H1 (cell line): ENCODE measurements at regions not wholly inside any gene's neighbourhood (a gene's known extent, or its start where the extent isn't known, plus 50 kb on each side); places are given as distances from the start of the nearest gene placed in this dataset.

Experiments used
- CTCF ChIA-PET: fragments of 300-600 bp; sonication (Branson Sonifier 250); formaldehyde crosslinking; loops from one replicate; lab custom pipeline; 2021; ENCODE audit not compliant: partially characterized antibody; lab: Charles Lee
- POLR2A ChIA-PET: fragments of 300-600 bp; sonication (Branson Sonifier 250); formaldehyde crosslinking; loops from one replicate; lab custom pipeline; 2021; ENCODE audit warnings: inconsistent platforms; ENCODE audit not compliant: partially characterized antibody; lab: Charles Lee
- DNase-seq, 2 experiments: peaks; one replicate each; pipeline versions ENCODE4 v3.0.0 to v3.0.0-alpha.2; 2010 to 2022; ENCODE audit warnings: low spot score in 2 of 2, low read depth in 1 of 2, mixed read lengths in 1 of 2
- FAIRE-seq: peaks from 2 replicates; lab custom pipeline; 2011; peaks lifted over from hg19 to GRCh38; lab: Jason Lieb, UNC
- H2AFZ ChIP-seq: 2 replicates; pipeline ENCODE4 v1.8.1; 2012; ENCODE audit warnings: low read length, inconsistent platforms
- H2AK5ac ChIP-seq: 2 replicates; pipeline ENCODE4 v1.6.1; 2013; ENCODE audit warnings: low read depth, low read length
- H2BK120ac ChIP-seq: replicated peaks from 2 replicates; pipeline ENCODE3; 2013; ENCODE audit warnings: low read depth, low read length, inconsistent platforms
- H2BK12ac ChIP-seq: 2 replicates; pipeline ENCODE4 v1.6.1; 2013; ENCODE audit warnings: low read depth, low read length
- H2BK15ac ChIP-seq: 2 replicates; pipeline ENCODE4 v1.6.1; 2013; ENCODE audit warnings: low read length
- H2BK20ac ChIP-seq: 2 replicates; pipeline ENCODE4 v1.6.1; 2013; ENCODE audit warnings: low read length
- H2BK5ac ChIP-seq: 2 replicates; pipeline ENCODE4 v1.6.1; 2013; ENCODE audit warnings: low read depth, low read length
- H3K14ac ChIP-seq: 2 replicates; pipeline ENCODE4 v1.6.1; 2013; ENCODE audit warnings: inconsistent platforms; ENCODE audit not compliant: insufficient read length
- H3K18ac ChIP-seq: 2 replicates; pipeline ENCODE4 v1.6.1; 2013; ENCODE audit warnings: low read length; ENCODE audit errors: extremely low read depth
- H3K23ac ChIP-seq: 2 replicates; pipeline ENCODE4 v1.6.1; 2013; ENCODE audit warnings: inconsistent platforms; ENCODE audit not compliant: insufficient read length
- H3K23me2 ChIP-seq: 2 replicates; pipeline ENCODE4 v1.6.1; 2013; ENCODE audit warnings: low read depth, low read length
- H3K27ac ChIP-seq: 2 replicates; pipeline ENCODE4 v1.6.1; 2011; ENCODE audit warnings: low read depth, low read length, inconsistent platforms
- H3K27me3 ChIP-seq, 4 experiments: replicated peaks in 1 of 4; 1 replicate in 1 of 4; 2 replicates in 3 of 4; pipeline versions ENCODE4 v1.6.1 to v1.8.1; 2011 to 2013; ENCODE audit warnings: low read length in 3 of 4, mild to moderate bottlenecking in 3 of 4, inconsistent platforms in 2 of 4, mixed read lengths in 2 of 4, moderate library complexity in 1 of 4; ENCODE audit not compliant: control insufficient read depth in 3 of 4, insufficient read depth in 3 of 4; ENCODE audit errors: extremely low read depth in 1 of 4
- H3K36me3 ChIP-seq, 4 experiments: 2 replicates each; pipeline versions ENCODE4 v1.6.1 to v1.8.1; 2011 to 2013; ENCODE audit warnings: mild to moderate bottlenecking in 4 of 4, low read length in 3 of 4, moderate library complexity in 2 of 4, control low read depth in 1 of 4, inconsistent platforms in 1 of 4; ENCODE audit not compliant: insufficient read depth in 4 of 4, control insufficient read depth in 2 of 4
- H3K4ac ChIP-seq: replicated peaks from 2 replicates; pipeline ENCODE3; 2013; ENCODE audit warnings: low read length, low read depth, mixed read lengths, inconsistent platforms; ENCODE audit not compliant: insufficient read length
- H3K4me1 ChIP-seq, 4 experiments: replicated peaks in 1 of 4; 1 replicate in 1 of 4; 2 replicates in 3 of 4; pipeline versions ENCODE4 v1.6.1 to v1.8.1; 2011 to 2013; ENCODE audit warnings: low read length in 3 of 4, inconsistent platforms in 2 of 4, mixed read lengths in 1 of 4; ENCODE audit not compliant: insufficient read depth in 4 of 4, control insufficient read depth in 3 of 4
- H3K4me2 ChIP-seq, 2 experiments: 2 replicates each; pipeline versions ENCODE4 v1.6.1 to v1.8.1; 2011 to 2013; ENCODE audit warnings: low read depth in 2 of 2, low read length in 2 of 2, control low read depth in 1 of 2, inconsistent platforms in 1 of 2, mild to moderate bottlenecking in 1 of 2; ENCODE audit not compliant: insufficient read depth in 1 of 2
- H3K4me3 ChIP-seq, 4 experiments: fragments of 200-600, 300-600 bp in 1 of 4; sonication (generic), shearing (Covaris generic), sonication (Bioruptor Twin) in 1 of 4; 2 replicates each; pipeline versions ENCODE4 v1.5.1 to v1.8.1; 2011 to 2016; ENCODE audit warnings: low read length in 4 of 4, low read depth in 3 of 4, control low read depth in 2 of 4, inconsistent platforms in 2 of 4, mild to moderate bottlenecking in 2 of 4, mixed read lengths in 1 of 4, moderate library complexity in 1 of 4; ENCODE audit not compliant: insufficient read depth in 2 of 4; ENCODE audit errors: extremely low read depth in 1 of 4
- H3K56ac ChIP-seq: replicated peaks from 2 replicates; pipeline ENCODE3; 2013; ENCODE audit warnings: low read depth, mild to moderate bottlenecking, mixed read lengths, low read length, inconsistent platforms; ENCODE audit not compliant: insufficient read length
- H3K79me1 ChIP-seq: 2 replicates; pipeline ENCODE4 v1.6.1; 2013; ENCODE audit warnings: low read depth, low read length, control low read depth
- H3K79me2 ChIP-seq, 2 experiments: 2 replicates each; pipeline versions ENCODE4 v1.6.1 to v1.8.1; 2012 to 2013; ENCODE audit warnings: low read length in 2 of 2, mild to moderate bottlenecking in 2 of 2, inconsistent platforms in 1 of 2; ENCODE audit not compliant: insufficient read depth in 2 of 2, control insufficient read depth in 1 of 2
- H3K9ac ChIP-seq, 4 experiments: replicated peaks in 1 of 4; 1 replicate in 1 of 4; 2 replicates in 3 of 4; pipeline versions ENCODE4 v1.6.1 to v1.8.1; 2011 to 2013; ENCODE audit warnings: low read depth in 3 of 4, low read length in 3 of 4, control low read depth in 2 of 4, mild to moderate bottlenecking in 2 of 4, moderate library complexity in 2 of 4, inconsistent platforms in 1 of 4; ENCODE audit errors: extremely low read depth in 1 of 4
- H3K9me3 ChIP-seq, 2 experiments: 2 replicates each; pipeline versions ENCODE4 v1.6.1 to v1.8.1; 2012 to 2013; ENCODE audit warnings: mild to moderate bottlenecking in 2 of 2, moderate library complexity in 2 of 2, control low read depth in 1 of 2, inconsistent platforms in 1 of 2, low read depth in 1 of 2, low read length in 1 of 2, mixed read lengths in 1 of 2; ENCODE audit not compliant: insufficient read depth in 2 of 2
- H4K20me1 ChIP-seq, 2 experiments: replicated peaks in 1 of 2; 2 replicates each; pipeline versions ENCODE3 to v1.8.1; 2011 to 2013; ENCODE audit warnings: inconsistent platforms in 2 of 2, low read length in 2 of 2, mild to moderate bottlenecking in 1 of 2; ENCODE audit not compliant: insufficient read depth in 2 of 2, control insufficient read depth in 1 of 2
- H4K5ac ChIP-seq: 2 replicates; pipeline ENCODE4 v1.6.1; 2013; ENCODE audit warnings: low read length, low read depth, mixed read lengths, inconsistent platforms; ENCODE audit not compliant: insufficient read length
- H4K8ac ChIP-seq: 2 replicates; pipeline ENCODE4 v1.8.0; 2013; ENCODE audit warnings: mild to moderate bottlenecking, moderate library complexity, low read length, inconsistent platforms; ENCODE audit not compliant: insufficient read depth; ENCODE audit errors: extremely low read depth
- H4K91ac ChIP-seq: replicated peaks from 2 replicates; pipeline ENCODE3; 2013; ENCODE audit warnings: low read length, mixed read lengths, inconsistent platforms; ENCODE audit not compliant: insufficient read length
- WGBS, 2 experiments: shearing (Covaris generic) in 1 of 2; methylation state at CpG; one replicate each; pipeline versions ENCODE4 v1.1.6 to v1.1.7; 2013 to 2015; ENCODE audit warnings: low lambda C conversion rate in 2 of 2, mixed read lengths in 2 of 2, inconsistent platforms in 1 of 2, low coverage in 1 of 2, missing lambda C conversion rate in 1 of 2; ENCODE audit not compliant: insufficient replicate concordance in 2 of 2, insufficient coverage in 1 of 2, insufficient read length in 1 of 2; ENCODE audit errors: extremely low coverage in 1 of 2, missing lambda C conversion rate in 1 of 2; 5-methylcytosine and 5-hydroxymethylcytosine counted together
- TF ChIP-seq, protein P1 (sequence below): fragments of 300-600 bp; sonication (generic); IDR thresholded peaks from 2 replicates; pipeline ENCODE4 v1.7.1; 2012; ENCODE audit warnings: low read length, moderate library complexity, mild to moderate bottlenecking, inconsistent platforms; ENCODE audit not compliant: insufficient replicate concordance

DNA sequence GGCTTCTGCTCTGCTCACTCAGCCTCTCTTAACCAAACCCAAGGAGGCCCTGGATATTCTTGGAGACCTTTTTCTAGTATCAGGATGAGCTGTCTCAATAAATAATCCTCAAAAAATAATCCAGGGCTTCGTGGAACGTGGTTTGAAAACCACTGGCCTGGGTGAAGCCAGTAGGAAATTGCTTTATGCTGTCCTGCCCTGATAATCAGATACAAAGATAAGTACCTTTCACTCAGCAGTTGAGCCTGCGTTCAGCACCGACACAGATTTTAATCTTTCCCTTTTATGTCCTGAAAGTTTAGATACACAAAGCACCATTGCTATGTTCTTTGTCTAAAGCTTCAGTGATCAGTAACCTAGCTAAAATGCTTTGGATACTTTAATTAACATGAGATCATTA lies 460.0 kb downstream of the RFC3 start:
- H3K27me3 ChIP-seq = no peaks in the 10 kb centered on the region
- no peak overlapping the region for H4K8ac ChIP-seq
- H2BK12ac ChIP-seq = no peak overlapping the region
- H3K23me2 ChIP-seq = no peaks in the 10 kb centered on the region
- no peak overlapping the region for H4K5ac ChIP-seq
- no peak for FAIRE-seq
- no peak overlapping the region for H3K18ac ChIP-seq
- no peak overlapping the region for H3K4me3 ChIP-seq
- WGBS, 2 experiments = 89% methylated on average over 4 of the region's 4 CpGs; no CpG with 5 or more reads in 1 of the 2 experiments
- no peaks in the 10 kb centered on the region; a peak in 1 of 8 replicates for H3K36me3 ChIP-seq
- H3K56ac ChIP-seq = no peak overlapping the region
- no peak overlapping the region for H3K14ac ChIP-seq
- no peak overlapping the region for H3K9ac ChIP-seq
- H4K20me1 ChIP-seq = no peaks in the 10 kb centered on the region
- DNase-seq = no peak
- CTCF ChIA-PET = no interaction called here
- no peak overlapping the region for H3K27ac ChIP-seq
- no peak overlapping the region for H2BK15ac ChIP-seq
- no peak overlapping the region for H2BK5ac ChIP-seq
- H4K91ac ChIP-seq = no peak overlapping the region
- H3K4ac ChIP-seq = no peak overlapping the region
- H3K79me2 ChIP-seq = no peaks in the 10 kb centered on the region
- POLR2A ChIA-PET = no interaction called here
- no peaks in the 10 kb centered on the region for H3K9me3 ChIP-seq
- H3K23ac ChIP-seq = no peak overlapping the region
- H2AFZ ChIP-seq = no peak overlapping the region
- H3K79me1 ChIP-seq = no peaks in the 10 kb centered on the region
- no peaks in the 10 kb centered on the region for H3K4me1 ChIP-seq
- H2AK5ac ChIP-seq = no peak overlapping the region
- no peak overlapping the region for H2BK20ac ChIP-seq
- no peak overlapping the region for H2BK120ac ChIP-seq
- no peak overlapping the region for H3K4me2 ChIP-seq
- TF ChIP-seq, protein P1, sequence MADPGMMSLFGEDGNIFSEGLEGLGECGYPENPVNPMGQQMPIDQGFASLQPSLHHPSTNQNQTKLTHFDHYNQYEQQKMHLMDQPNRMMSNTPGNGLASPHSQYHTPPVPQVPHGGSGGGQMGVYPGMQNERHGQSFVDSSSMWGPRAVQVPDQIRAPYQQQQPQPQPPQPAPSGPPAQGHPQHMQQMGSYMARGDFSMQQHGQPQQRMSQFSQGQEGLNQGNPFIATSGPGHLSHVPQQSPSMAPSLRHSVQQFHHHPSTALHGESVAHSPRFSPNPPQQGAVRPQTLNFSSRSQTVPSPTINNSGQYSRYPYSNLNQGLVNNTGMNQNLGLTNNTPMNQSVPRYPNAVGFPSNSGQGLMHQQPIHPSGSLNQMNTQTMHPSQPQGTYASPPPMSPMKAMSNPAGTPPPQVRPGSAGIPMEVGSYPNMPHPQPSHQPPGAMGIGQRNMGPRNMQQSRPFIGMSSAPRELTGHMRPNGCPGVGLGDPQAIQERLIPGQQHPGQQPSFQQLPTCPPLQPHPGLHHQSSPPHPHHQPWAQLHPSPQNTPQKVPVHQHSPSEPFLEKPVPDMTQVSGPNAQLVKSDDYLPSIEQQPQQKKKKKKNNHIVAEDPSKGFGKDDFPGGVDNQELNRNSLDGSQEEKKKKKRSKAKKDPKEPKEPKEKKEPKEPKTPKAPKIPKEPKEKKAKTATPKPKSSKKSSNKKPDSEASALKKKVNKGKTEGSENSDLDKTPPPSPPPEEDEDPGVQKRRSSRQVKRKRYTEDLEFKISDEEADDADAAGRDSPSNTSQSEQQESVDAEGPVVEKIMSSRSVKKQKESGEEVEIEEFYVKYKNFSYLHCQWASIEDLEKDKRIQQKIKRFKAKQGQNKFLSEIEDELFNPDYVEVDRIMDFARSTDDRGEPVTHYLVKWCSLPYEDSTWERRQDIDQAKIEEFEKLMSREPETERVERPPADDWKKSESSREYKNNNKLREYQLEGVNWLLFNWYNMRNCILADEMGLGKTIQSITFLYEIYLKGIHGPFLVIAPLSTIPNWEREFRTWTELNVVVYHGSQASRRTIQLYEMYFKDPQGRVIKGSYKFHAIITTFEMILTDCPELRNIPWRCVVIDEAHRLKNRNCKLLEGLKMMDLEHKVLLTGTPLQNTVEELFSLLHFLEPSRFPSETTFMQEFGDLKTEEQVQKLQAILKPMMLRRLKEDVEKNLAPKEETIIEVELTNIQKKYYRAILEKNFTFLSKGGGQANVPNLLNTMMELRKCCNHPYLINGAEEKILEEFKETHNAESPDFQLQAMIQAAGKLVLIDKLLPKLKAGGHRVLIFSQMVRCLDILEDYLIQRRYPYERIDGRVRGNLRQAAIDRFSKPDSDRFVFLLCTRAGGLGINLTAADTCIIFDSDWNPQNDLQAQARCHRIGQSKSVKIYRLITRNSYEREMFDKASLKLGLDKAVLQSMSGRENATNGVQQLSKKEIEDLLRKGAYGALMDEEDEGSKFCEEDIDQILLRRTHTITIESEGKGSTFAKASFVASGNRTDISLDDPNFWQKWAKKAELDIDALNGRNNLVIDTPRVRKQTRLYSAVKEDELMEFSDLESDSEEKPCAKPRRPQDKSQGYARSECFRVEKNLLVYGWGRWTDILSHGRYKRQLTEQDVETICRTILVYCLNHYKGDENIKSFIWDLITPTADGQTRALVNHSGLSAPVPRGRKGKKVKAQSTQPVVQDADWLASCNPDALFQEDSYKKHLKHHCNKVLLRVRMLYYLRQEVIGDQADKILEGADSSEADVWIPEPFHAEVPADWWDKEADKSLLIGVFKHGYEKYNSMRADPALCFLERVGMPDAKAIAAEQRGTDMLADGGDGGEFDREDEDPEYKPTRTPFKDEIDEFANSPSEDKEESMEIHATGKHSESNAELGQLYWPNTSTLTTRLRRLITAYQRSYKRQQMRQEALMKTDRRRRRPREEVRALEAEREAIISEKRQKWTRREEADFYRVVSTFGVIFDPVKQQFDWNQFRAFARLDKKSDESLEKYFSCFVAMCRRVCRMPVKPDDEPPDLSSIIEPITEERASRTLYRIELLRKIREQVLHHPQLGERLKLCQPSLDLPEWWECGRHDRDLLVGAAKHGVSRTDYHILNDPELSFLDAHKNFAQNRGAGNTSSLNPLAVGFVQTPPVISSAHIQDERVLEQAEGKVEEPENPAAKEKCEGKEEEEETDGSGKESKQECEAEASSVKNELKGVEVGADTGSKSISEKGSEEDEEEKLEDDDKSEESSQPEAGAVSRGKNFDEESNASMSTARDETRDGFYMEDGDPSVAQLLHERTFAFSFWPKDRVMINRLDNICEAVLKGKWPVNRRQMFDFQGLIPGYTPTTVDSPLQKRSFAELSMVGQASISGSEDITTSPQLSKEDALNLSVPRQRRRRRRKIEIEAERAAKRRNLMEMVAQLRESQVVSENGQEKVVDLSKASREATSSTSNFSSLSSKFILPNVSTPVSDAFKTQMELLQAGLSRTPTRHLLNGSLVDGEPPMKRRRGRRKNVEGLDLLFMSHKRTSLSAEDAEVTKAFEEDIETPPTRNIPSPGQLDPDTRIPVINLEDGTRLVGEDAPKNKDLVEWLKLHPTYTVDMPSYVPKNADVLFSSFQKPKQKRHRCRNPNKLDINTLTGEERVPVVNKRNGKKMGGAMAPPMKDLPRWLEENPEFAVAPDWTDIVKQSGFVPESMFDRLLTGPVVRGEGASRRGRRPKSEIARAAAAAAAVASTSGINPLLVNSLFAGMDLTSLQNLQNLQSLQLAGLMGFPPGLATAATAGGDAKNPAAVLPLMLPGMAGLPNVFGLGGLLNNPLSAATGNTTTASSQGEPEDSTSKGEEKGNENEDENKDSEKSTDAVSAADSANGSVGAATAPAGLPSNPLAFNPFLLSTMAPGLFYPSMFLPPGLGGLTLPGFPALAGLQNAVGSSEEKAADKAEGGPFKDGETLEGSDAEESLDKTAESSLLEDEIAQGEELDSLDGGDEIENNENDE = no peak
